ENCODE measurements at regions not wholly inside any gene's neighbourhood (a gene's known extent, or its start where the extent isn't known, plus 50 kb on each side); places are given as distances from the start of the nearest gene placed in this dataset.

GRCh38 chr4:126123611-126124325, 809.0 kb downstream of the FAT4 start:
- TF ChIP-seq CTCF (IDR thresholded peaks at IDR 0.05 in 2 of 3, conservative IDR thresholded peaks at IDR 0.05 in 1 of 3; ENCODE audit: control insufficient read depth in 2 of 3, extremely low read depth in 1 of 3, insufficient read depth in 1 of 3, low read depth in 3 of 3, low read length in 3 of 3) (no peak), NBN (IDR thresholded peaks at IDR 0.05) (no peak), POLR2A (IDR thresholded peaks at IDR 0.05; ENCODE audit: low read depth, low read length) (no peak), TBL1XR1 (IDR thresholded peaks at IDR 0.05; ENCODE audit: low read depth, low read length) (no peak), NRF1 (conservative IDR thresholded peaks at IDR 0.05; ENCODE audit: low read depth, low read length) (no peak), EZH2 (IDR thresholded peaks at IDR 0.05; ENCODE audit: borderline replicate concordance, control insufficient read depth, low read depth, low read length) (no peak), NR2C2 (IDR thresholded peaks at IDR 0.05; ENCODE audit: borderline replicate concordance, control insufficient read depth, insufficient read length, low read depth) (no peak), CHD1 (IDR thresholded peaks at IDR 0.05; ENCODE audit: low read depth, low read length) (no peak), POLR2AphosphoS5 (IDR thresholded peaks at IDR 0.05; ENCODE audit: low read length) (no peak), SIN3A (IDR thresholded peaks at IDR 0.05; ENCODE audit: low read depth, low read length) (no peak), POLR2AphosphoS2 (IDR thresholded peaks at IDR 0.05; ENCODE audit: low read depth, low read length) (no peak), ZNF384 (IDR thresholded peaks at IDR 0.05; ENCODE audit: borderline replicate concordance, low read depth, low read length) (no peak)
